Stimulated activated CD4-positive, alpha-beta T cell treated with anti-CD3 and anti-CD28 coated beads, Interleukin-15, amount 100 ng/mL, for 24 hours (primary cell): ENCODE measurements at regions not wholly inside any gene's neighbourhood (a gene's known extent, or its start where the extent isn't known, plus 50 kb on each side); places are given as distances from the start of the nearest gene placed in this dataset.
"Not testable (repeated sequence)": the region's sequence is repeated elsewhere in the genome, so short reads cannot be mapped to it uniquely, and the experiment has no call there.

ENCODE experiments used
- DNase-seq: peaks from one replicate; pipeline ENCODE4 v3.0.0-alpha.2; 2020

- DNase-seq, result not testable (repeated sequence)
Observed at GRCh38 chr15:34528055-34528754, 55.2 kb downstream of the GOLGA8B start.

GRCh38 chr15:34527641-34528040 is 55.8 kb downstream of the GOLGA8B start:
- DNase-seq, result not testable (repeated sequence)

GRCh38 chr15:34523849-34524248 is 59.6 kb downstream of the GOLGA8B start:
- DNase-seq, result not testable (repeated sequence)

- DNase-seq, result not testable (repeated sequence)
Observed at GRCh38 chr15:34522601-34523000, 60.9 kb downstream of the GOLGA8B start.

GRCh38 chr15:34521802-34522485 is 61.5 kb downstream of the GOLGA8B start:
- not testable (repeated sequence) for DNase-seq

- no peak for DNase-seq
Observed at GRCh38 chr15:34520566-34520965, 62.9 kb downstream of the GOLGA8B start.

- not testable (repeated sequence) for DNase-seq
Observed at GRCh38 chr15:34520010-34520409, 63.4 kb downstream of the GOLGA8B start.

GRCh38 chr15:34514251-34514670 is 69.2 kb downstream of the GOLGA8B start:
- DNase-seq, result peak; percentile 37

- no peak for DNase-seq
Observed at GRCh38 chr15:34512628-34513027, 70.8 kb downstream of the GOLGA8B start.

GRCh38 chr15:34501131-34501530 is 63.5 kb upstream of the GOLGA8A start:
- DNase-seq, result no peak

GRCh38 chr15:34496207-34496995 is 58.8 kb upstream of the GOLGA8A start:
- no peak for DNase-seq

GRCh38 chr15:34495707-34496106 is 58.1 kb upstream of the GOLGA8A start:
- DNase-seq, result not testable (repeated sequence)

GRCh38 chr15:34494084-34494399 is 56.4 kb upstream of the GOLGA8A start:
- no peak for DNase-seq

GRCh38 chr15:34493001-34493400 is 55.4 kb upstream of the GOLGA8A start:
- DNase-seq, result no peak

GRCh38 chr15:34491488-34491887 is 53.9 kb upstream of the GOLGA8A start:
- DNase-seq, result not testable (repeated sequence)

GRCh38 chr15:34490417-34491193 is 53.0 kb upstream of the GOLGA8A start:
- no peak for DNase-seq

GRCh38 chr15:34488973-34489959 is 51.7 kb upstream of the GOLGA8A start:
- DNase-seq, result not testable (repeated sequence)
